ENCODE measurements at regions not wholly inside any gene's neighbourhood (a gene's known extent, or its start where the extent isn't known, plus 50 kb on each side); places are given as distances from the start of the nearest gene placed in this dataset.

- TF ChIP-seq POLR2A (IDR thresholded peaks at IDR 0.05) (no peak), CTCF (IDR thresholded peaks at IDR 0.05) (no peak)
Measured at GRCh38 chr6:100990070-100990469, 108.9 kb upstream of the ASCC3 start.
